ENCODE measurements at regions not wholly inside any gene's neighbourhood (a gene's known extent, or its start where the extent isn't known, plus 50 kb on each side); places are given as distances from the start of the nearest gene placed in this dataset.

DNA sequence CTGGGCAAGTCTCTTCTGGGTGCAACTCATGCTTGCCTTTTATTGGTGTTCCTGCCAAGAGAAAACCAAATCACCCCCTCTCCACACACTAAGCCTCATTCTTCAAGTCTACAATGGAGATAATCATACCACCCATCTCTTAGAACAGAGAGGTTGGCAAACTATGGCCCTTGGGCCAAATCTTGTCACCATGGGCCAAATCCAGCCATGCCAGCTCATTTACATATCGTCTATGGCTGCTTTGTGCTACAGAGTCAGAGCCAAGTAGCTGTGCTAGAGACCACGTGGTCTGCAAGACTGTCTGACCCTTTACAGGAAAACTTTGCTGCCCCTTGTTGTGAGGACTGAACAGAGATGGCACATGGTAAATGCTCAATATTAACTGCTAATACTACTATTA, 270.3 kb upstream of the PARD3B start:
- TF ChIP-seq, protein P1, sequence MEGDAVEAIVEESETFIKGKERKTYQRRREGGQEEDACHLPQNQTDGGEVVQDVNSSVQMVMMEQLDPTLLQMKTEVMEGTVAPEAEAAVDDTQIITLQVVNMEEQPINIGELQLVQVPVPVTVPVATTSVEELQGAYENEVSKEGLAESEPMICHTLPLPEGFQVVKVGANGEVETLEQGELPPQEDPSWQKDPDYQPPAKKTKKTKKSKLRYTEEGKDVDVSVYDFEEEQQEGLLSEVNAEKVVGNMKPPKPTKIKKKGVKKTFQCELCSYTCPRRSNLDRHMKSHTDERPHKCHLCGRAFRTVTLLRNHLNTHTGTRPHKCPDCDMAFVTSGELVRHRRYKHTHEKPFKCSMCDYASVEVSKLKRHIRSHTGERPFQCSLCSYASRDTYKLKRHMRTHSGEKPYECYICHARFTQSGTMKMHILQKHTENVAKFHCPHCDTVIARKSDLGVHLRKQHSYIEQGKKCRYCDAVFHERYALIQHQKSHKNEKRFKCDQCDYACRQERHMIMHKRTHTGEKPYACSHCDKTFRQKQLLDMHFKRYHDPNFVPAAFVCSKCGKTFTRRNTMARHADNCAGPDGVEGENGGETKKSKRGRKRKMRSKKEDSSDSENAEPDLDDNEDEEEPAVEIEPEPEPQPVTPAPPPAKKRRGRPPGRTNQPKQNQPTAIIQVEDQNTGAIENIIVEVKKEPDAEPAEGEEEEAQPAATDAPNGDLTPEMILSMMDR (IDR thresholded peaks at IDR 0.05): no peak
- TF ChIP-seq POLR2A (IDR thresholded peaks at IDR 0.05) (no peak), EP300 (IDR thresholded peaks at IDR 0.05) (no peak)

Data from stomach (tissue), 4 donors.